GM18907 (cell line): ENCODE measurements at regions not wholly inside any gene's neighbourhood (a gene's known extent, or its start where the extent isn't known, plus 50 kb on each side); places are given as distances from the start of the nearest gene placed in this dataset.

Source experiments
- ATAC-seq: cut with Tn5 transposase; IDR thresholded peaks from one replicate; pipeline ENCODE4 v1.9.1; 2021; ENCODE audit warnings: mild to moderate bottlenecking, moderate library complexity; ENCODE audit not compliant: unreplicated experiment

DNA sequence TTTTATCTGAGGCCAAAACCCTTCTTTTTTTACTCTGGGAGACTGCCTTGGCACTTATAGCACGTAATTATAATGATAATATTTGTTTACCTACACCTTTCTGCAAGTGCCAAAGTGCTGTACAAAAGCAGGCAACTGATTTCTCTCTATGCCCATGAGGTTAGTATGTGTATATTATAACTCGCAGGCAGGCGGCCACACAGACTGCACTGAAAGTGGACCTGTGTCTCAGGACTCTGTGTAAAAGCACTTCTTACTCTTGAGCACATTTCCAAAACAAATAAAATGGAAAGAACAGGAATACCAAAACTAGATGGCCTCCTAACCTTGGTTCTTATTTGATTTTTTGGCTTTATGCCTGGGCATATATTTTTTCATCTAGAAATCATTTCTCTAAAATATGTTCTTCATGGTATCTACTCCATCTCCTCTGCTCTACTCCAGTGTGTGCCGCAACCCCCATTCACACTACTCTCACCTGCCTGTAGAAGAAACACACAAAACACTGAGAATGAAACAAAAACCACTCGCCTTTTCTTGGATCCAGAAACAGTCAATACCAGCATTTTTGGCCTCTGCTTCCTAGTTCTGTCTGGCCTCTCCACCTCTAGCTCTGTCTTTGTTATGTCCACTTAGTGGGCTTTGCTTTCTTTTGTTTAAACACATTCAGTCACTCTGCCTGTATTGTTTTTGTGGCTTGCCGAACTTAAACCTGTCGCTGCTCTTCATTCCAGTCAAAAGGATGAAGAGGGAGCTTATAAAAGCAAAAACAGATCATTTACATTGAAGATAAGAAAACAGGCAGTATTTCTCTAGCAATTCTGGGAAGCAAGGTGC, 934.5 kb upstream of the TENM3 start:
- no peak for ATAC-seq

DNA sequence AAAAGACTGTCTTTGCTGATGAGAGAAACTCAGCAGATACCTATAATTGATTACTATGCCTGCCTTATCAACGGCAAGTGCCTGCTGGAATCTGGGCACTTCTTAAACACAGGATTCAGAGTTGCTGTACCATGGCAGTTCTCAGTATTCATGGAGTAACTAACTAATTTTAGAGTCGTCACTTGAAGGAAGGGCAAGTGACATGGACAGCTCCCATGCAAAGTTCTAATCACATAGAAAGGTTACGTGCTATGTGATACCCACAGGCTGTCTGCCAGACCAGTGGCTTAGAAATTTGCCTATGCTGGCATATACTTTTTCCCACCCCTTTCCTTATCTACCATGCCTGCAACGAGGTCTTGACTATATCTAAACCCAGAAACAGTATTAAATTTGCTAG, 931.1 kb upstream of the TENM3 start:
- ATAC-seq = no peak

DNA sequence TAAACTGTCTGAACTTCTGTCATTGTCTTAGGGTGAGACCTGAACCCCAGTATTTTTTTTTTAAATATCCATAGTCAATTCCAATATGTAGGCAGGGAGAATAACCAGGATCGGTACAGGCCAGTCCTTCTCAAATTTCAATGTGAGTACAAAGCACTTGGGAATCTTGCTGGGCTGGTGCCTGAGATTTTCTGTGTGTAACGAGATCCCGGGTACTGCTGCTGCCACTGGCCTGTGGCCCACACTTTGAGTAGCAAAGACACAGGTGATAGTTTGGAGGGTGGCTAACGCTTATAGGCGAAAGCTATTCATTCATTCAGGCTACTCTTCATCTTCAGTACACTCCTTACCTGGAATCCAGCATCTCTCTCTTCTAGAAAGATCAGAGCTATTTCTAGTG, 923.6 kb upstream of the TENM3 start:
- no peak for ATAC-seq

DNA sequence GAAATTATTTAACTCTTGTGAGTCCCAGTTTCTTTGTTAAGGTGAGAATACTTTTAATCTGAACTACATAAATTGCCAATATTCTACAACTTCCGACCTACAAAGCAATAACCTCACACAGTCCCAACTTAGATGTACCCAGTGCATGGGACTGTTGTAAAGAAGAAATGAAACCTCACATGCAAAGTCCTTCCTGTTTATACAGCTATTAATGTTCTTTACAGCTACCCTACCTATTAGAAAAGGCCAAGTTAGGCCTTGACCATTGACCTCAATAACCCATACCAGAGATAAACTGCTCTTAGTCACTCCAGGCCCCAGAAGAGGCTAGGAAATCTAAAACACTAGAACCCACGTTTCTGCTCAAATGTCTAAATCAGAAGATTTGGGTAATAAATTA, 920.1 kb upstream of the TENM3 start:
- ATAC-seq = peak; percentile 86

DNA sequence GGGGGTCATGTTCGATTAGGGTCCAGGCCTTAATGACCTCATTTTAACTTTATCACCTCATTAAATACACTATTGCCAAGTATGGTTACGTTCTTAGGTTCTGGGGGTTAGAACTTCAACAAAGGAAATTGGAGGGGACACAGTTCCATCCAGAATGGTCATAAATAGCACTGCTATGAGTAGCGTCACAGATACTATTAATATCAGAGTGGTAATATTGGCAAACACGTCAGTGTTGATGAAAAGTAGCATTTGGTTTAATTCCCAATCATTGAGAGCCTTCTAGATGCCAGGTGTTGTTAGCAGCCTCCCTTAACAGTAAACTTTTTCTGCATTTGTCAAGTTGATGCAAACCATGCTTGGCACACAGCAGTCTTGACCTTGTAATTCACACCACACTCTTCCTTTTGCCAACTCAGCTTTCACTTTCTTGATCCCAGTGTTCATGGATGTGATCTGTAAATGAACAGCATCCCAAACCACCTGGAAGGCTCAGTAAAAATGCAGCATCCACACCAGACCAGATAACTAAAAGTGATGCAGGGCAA, 912.5 kb upstream of the TENM3 start:
- ATAC-seq = no peak

DNA sequence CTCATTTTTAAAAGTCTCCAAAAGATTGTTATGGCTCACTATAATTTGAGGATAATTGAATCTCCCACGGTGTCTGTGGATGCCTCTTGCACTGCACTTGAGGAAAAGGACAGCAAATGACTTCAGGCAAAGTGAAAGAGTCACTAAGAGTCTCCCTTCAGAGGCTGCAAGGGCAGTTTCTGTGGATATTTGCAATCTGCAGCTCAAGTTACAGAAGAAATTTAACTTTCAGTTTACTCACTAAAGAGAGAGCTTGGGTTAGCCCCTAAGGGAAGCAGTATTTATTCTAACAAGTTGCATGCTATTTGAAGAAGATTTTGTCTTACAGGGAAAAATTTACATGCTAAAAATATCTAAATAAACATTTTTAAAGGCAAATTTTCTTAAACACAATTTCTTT, 912.0 kb upstream of the TENM3 start:
- ATAC-seq = no peak

DNA sequence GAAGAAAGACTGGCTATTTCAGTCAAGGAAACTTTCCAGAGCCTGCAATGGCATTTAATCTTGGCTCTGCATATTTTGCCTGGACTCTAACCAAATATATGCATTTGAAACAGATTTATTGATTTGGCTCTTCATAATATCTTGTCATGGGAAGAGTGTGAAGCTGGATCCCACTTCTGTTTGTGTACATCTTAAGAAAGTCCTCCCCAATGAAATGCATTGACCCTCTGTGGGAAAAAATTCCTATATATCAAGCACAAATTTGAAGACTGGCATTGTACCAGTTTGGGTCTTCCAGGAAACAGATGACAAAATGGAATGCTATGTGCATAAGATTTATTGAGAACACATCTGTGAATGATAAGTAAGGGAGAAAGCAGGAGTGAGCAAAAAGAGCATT, 897.3 kb upstream of the TENM3 start:
- no peak for ATAC-seq

DNA sequence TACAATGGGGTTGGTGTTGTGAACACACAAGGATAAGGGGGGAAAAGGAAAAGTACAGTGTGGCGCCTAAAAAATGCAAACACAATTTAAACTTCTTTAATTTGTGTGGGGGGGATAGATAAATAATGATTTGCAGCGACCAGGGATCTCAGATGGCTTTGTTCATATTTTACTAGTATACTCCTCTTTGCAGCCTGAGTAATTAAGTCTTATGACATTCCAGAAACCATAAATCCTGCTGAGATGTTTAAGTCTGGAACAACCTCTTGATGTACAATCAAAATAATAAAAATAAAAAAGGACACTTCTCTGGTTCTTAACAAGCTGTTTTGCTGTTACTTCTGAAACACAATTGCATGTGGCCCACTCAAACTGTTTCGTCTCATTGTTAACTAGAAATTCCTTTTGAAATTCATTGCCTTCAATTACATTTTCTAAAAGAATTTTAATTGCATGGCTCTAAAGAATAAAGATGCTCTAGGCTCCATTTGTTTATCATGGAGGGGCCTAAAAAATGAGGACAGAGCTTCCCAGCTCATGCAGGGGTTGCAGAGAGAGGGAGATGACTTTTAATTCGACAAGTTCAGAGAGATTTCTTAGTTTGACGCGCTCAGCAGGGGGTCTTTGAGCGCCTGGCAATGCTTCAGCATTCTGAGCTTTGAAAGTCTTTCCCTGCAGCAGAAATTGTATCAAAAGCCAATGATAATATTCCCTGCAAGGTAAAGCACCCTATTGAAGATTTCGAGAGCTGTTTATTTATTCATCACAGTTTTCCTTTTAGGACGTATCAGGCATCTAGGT, 892.4 kb upstream of the TENM3 start:
- no peak for ATAC-seq

DNA sequence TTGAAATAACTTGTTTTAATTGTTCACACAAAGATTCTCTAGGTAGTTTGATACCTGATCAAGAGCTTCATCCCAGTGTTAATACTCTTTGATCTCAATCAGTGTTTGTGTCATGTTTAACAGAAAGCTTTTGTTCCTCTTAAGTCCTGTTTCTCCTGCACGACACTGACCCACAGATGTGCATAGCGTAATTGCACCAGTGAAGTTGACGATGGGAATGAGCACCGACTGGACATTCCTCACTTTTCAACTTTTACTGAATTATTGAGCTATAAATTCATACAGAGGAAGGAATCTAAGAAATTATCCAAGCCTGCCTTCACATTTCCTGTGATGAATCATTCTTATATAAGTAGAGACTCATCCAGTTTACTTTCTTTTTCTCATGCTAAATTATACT, 878.7 kb upstream of the TENM3 start:
- ATAC-seq = no peak

DNA sequence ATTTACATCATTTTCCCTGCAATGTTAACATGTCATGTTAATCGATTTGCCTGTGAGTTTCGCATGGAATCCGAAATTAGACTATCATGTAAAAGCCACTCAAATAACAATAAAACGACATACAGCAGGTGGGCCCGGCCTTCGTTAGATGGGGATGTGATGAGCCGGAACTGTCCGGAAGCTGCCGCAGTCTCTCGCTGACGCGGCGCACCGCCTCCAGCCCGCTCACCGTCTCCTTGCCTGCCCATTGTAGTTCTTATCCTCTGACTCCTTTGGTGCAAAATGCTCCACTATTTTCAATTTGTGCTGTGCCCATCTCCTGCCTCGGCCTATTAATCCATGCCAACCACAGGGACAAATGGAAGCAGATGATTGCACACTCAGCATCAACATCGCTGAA, 877.5 kb upstream of the TENM3 start:
- no peak for ATAC-seq

DNA sequence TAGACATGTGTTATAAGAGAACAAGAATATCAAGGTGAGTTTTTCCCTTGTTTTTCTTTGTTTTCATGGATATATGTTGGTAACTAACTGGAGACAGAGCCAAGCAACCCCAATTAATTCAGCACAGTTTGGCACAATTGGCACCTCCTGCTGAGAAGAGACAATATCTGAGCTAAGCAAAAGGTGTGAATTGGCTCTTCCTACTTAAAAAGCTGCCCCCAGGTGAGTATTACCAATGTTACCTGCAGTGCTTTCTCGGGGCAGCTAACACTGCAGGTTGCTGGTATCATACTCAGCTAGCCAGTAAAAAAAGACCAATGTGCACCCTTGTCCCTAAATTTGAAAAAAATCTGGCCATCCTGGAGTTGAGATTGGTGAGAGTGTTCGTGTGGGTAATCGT, 871.2 kb upstream of the TENM3 start:
- ATAC-seq = no peak

DNA sequence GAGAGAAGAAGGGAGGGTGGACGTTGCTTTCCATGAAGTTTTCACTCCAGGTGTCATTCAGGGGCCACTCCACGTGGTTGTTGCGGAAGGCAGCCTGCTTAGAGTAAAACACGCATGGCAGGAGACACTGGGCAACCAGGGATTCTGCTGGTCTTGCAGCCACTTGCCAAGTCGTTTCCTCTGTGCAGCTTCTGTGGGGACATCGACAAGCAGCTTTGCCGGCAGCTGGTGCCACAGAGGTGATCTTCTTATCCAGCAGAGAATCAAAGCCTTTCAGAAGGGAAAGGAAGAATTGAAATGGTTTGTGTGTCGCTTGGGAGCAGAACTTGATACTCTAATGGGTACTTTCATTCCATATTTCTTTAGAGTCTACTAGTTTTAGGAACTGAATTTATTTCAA, 867.1 kb upstream of the TENM3 start:
- no peak for ATAC-seq

DNA sequence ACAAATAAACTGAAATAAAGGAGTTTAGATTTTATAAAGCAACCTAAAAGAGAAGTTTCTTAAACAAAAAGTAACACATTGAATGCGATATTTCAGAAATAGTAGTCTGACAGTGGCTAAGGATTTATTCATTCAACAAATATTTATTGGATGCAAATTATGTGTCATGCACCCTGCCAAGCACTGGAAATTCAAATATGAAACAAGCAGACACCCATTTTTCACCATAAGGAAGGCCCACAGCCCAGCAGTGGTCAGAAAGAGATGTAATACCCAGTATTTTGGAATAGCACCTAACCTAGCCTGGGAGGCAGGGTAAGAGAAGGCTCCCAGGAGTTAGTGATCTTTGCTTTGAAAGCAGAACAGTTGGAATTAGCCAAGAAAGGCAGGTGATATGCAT, 855.1 kb upstream of the TENM3 start:
- ATAC-seq = no peak

DNA sequence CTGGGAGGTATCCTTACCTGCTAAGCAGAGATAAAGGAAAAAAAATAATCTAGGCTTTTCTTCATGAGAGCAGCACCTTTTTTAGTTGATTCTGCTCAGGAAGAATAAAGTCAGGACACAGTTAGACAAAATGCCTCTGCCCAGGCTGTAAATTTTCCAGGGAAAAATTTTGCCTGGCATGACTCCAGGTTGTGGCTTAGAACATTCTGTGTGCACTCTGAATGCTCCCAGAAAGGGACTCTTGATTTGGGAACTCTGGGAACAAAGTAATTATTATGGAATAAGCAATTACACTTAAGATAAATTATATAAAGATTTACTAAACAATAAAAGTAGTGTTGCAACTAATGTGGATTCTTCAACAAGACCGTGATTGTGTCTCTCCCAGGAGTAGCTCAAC, 826.2 kb upstream of the TENM3 start:
- ATAC-seq = no peak

DNA sequence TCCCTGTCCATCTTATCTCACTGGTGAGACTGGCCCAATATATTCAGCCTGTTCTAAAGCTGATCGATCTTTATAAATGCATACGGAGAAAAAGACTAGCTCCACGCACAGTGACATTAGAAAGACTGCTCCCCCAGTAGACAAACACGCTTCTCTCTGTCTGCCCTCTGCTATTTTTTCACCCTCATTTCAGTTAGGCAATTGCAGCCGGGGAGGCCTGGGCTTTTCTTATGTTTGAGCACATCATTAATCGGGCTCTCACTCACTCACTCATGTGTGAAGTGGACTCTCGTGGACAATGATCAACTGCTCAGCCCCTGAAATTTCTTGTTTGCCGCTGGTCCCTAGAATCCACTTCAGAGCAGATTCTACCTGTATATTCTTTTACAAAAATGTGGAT, 824.7 kb upstream of the TENM3 start:
- ATAC-seq = no peak

DNA sequence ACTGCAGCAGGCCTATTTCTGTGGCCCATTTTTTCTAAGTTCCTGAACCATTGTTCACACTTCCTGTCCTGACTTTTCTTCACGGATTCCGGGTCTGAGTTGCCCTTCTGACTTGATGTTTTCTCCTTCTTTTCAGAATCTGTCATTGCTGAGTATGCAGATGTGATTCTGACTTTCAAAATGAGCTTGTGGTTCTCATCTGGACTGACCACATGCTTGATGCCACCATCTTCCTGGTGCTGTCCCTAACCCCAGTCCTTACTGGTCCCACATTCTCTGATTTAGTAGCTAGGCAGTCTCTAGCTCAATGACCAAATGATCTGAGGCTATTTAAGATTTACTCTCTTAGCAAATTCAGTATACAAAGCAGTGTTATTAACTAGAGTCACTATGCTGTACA, 822.3 kb upstream of the TENM3 start:
- ATAC-seq = no peak

DNA sequence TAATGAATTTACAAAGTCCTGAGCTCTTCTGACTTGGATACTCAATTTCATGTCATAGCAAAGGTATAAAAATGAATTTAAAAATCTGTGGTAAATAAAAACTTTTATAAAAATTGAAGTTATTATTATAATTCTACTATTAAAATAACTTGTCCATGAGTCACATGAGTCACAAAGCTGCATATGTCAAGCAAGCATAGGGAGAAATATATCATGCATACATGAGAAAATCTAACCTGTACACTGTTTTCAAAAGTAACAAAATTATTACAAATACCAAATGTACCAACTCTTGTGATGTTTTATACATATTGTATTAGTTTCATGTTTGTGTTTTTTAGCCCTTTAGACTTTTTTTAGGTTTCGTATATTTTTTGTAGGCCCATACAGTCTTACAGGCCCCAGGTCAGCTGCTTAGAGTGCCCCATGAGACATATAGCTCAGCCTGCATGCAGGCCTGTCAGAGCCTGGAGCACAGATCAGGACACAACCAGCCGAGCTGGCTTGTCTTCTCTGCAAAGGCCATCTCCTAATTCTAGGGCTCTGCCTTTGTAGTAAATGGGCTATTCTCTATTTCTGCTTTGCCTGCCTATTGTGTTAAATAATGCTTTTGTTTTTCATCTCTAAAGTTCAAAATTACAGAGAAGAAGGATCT, 818.7 kb upstream of the TENM3 start:
- no peak for ATAC-seq

DNA sequence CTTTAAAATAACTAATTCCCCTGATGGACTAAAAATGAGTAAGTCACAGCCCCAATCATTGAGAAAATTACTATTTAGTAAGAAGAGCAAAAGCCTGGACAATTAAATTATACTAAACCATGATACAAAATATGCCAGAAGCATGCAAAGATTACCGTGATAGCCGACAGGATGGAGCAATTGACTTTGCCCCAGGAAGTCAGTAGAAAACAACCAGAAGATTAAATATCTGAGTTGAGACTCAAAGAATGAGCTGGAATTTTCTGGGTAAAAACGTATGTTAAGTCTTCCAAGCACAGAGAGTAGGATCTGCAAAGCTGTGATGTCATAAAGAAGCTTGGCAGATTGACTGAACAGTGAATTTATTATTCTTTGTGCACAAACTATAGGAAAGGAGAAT, 816.1 kb upstream of the TENM3 start:
- ATAC-seq = no peak

DNA sequence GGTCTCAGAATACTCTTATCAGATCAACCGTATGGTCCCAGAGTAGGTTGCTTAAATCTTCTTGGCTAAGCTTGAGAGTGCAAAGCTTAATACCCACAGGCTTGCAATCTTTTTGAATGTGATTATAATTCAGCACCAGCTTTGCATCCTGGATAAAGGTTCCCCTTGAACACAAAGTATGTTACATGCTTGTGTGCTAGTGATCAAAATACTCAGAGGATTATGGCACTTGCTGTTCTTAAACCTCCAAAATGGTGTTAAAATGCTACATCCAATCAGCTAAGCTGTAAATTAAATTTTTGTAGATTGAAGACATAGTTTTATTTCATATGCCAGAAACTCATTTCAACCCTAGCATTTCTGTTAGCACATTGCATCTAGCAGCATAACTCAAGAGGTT, 812.2 kb upstream of the TENM3 start:
- ATAC-seq = no peak

DNA sequence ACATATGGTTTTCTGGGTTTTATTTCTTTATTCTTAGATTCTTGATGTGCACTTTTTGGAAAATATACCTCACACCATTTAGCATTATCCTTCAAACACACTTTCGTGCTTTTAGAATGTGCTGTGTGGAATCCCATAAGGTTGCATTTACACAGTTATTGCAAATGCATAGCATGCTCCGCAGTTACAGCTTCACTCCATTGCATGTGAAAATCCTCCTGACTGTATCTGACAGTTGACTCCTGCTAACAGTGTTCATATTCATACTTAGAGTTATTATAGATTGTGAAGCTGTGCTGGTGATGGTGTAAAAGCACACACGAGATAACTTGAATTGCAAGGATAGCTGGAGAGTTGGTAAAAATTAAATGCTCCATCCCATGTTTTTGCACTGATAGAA, 811.5 kb upstream of the TENM3 start:
- ATAC-seq = no peak

DNA sequence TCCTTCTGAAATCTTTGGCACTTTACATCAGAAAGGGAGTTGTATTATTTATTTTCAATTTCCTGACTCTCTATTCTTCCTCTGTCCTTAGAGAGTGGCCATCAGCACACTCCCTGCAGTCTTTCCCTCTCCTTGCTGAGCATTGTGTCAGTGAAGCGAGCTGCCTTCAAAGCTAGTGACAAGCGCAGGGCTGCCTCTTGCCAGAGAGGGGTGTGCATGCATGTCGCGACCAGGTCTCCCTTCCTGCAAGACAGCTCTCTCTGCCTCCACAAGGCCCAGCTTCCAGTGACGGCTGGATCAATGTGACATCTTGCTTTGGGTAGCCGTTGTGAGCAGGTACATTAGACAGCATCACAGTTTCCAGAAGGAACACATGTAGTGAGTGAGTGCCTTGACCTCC, 810.9 kb upstream of the TENM3 start:
- no peak for ATAC-seq

DNA sequence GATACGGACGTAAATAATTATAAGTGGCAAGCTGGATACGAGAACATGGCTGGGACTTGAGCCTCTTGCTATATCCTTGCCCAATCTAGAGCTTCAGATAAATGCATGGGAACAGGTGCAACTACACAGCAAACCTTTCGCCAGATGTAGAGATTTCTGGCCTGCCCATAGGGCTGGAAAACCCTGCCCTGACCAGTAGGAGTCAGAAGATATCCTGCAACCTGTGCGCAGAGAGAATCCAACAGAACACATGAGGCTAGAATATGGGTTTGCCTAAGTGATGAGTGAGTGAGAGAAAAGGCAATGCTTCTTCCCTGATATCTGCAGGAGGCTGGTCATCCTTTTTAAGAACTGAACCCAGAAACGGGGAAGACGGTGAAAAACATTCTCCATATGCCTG, 805.3 kb upstream of the TENM3 start:
- ATAC-seq = no peak
